ENCODE measurements at regions not wholly inside any gene's neighbourhood (a gene's known extent, or its start where the extent isn't known, plus 50 kb on each side); places are given as distances from the start of the nearest gene placed in this dataset.
"Not testable (repeated sequence)": the region's sequence is repeated elsewhere in the genome, so short reads cannot be mapped to it uniquely, and the experiment has no call there.

- DNase-seq, result no peak
Observed at GRCh38 chr14:30162066-30162465, 234.4 kb upstream of the PRKD1 start.

GRCh38 chr14:30165255-30165654, 237.6 kb upstream of the PRKD1 start:
- no peak for DNase-seq

- no peak for DNase-seq
Observed at GRCh38 chr14:30177781-30178180, 250.1 kb upstream of the PRKD1 start.

GRCh38 chr14:30179381-30180130, 251.9 kb upstream of the PRKD1 start:
- DNase-seq, result no peak

GRCh38 chr14:30180219-30180618, 252.6 kb upstream of the PRKD1 start:
- no peak for DNase-seq

GRCh38 chr14:30185832-30186231, 258.2 kb upstream of the PRKD1 start:
- DNase-seq, result no peak

GRCh38 chr14:30191639-30192279, 264.1 kb upstream of the PRKD1 start:
- DNase-seq, result no peak

- DNase-seq, result no peak
Observed at GRCh38 chr14:30193101-30193500, 265.5 kb upstream of the PRKD1 start.

- DNase-seq, result no peak
Observed at GRCh38 chr14:30193845-30194501, 266.3 kb upstream of the PRKD1 start.

- DNase-seq, result no peak
Observed at GRCh38 chr14:30194741-30195148, 267.1 kb upstream of the PRKD1 start.

- no peak for DNase-seq
Observed at GRCh38 chr14:30195941-30196340, 268.3 kb upstream of the PRKD1 start.

GRCh38 chr14:30196861-30197260, 269.2 kb upstream of the PRKD1 start:
- no peak for DNase-seq

- DNase-seq, result not testable (repeated sequence)
Observed at GRCh38 chr14:30198720-30199119, 271.1 kb upstream of the PRKD1 start.

GRCh38 chr14:30204431-30204980, 276.9 kb upstream of the PRKD1 start:
- no peak for DNase-seq

GRCh38 chr14:30209136-30209535, 281.5 kb upstream of the PRKD1 start:
- no peak for DNase-seq

- no peak for DNase-seq
Observed at GRCh38 chr14:30210630-30211029, 283.0 kb upstream of the PRKD1 start.

GRCh38 chr14:30211326-30211725, 283.7 kb upstream of the PRKD1 start:
- no peak for DNase-seq

GRCh38 chr14:30214014-30214413, 286.4 kb upstream of the PRKD1 start:
- DNase-seq, result no peak

- no peak for DNase-seq
Observed at GRCh38 chr14:30214461-30215090, 286.9 kb upstream of the PRKD1 start.

GRCh38 chr14:30218907-30219306, 291.3 kb upstream of the PRKD1 start:
- no peak for DNase-seq

GRCh38 chr14:30221546-30221945, 293.9 kb upstream of the PRKD1 start:
- no peak for DNase-seq

- no peak for DNase-seq
Observed at GRCh38 chr14:30223385-30223785, 295.7 kb upstream of the PRKD1 start.

GRCh38 chr14:30223966-30224365, 296.3 kb upstream of the PRKD1 start:
- DNase-seq, result no peak

All from CD4-positive, alpha-beta T cell treated with Interleukin-12 subunit alpha and Interleukin-12 subunit beta, for 1 hour (primary cell).